ENCODE measurements at regions not wholly inside any gene's neighbourhood (a gene's known extent, or its start where the extent isn't known, plus 50 kb on each side); places are given as distances from the start of the nearest gene placed in this dataset.

GRCh38 chr2:8061219-8061618 is 620.6 kb upstream of the ID2 start:
- Histone ChIP-seq H2BK5ac (ENCODE audit: low read depth, low read length, poor library complexity, severe bottlenecking) (no peak overlapping the region), H2BK15ac (ENCODE audit: low read depth, poor library complexity, severe bottlenecking) (no peak overlapping the region), H2BK12ac (ENCODE audit: low read length in 2 of 2) (no peak overlapping the region), H3K4me2 (ENCODE audit: low read length, poor library complexity, severe bottlenecking) (no peak overlapping the region), H2AK5ac (ENCODE audit: low read length, severe bottlenecking) (no peak overlapping the region), H3K36me3 (ENCODE audit: control insufficient read depth in 1 of 2, insufficient read depth in 2 of 2, low read depth in 1 of 2, low read length in 2 of 2) (no peaks in the 10 kb centered on the region), H3K27me3 (ENCODE audit: control insufficient read depth in 1 of 2, insufficient read depth in 1 of 2, low read length in 2 of 2) (no peaks in the 10 kb centered on the region), H3K18ac (ENCODE audit: low read depth in 1 of 2, low read length in 2 of 2) (no peak overlapping the region), H3K14ac (ENCODE audit: low read length in 2 of 2) (no peak overlapping the region), H2BK120ac (ENCODE audit: low read depth, low read length) (no peak overlapping the region), H4K91ac (ENCODE audit: low read length) (no peak overlapping the region), H3K4ac (ENCODE audit: low read depth in 1 of 2, low read length in 2 of 2) (no peak overlapping the region), H3K9ac (ENCODE audit: low read length) (no peak overlapping the region), H3K23ac (ENCODE audit: low read length in 2 of 2) (no peak overlapping the region), H3K4me3 (ENCODE audit: insufficient read depth in 1 of 2, low read depth in 1 of 2, low read length in 2 of 2) (no peak overlapping the region), H3K27ac (ENCODE audit: low read length, poor library complexity, severe bottlenecking) (no peak overlapping the region), H2AFZ (ENCODE audit: low read depth, low read length) (no peak overlapping the region), H4K8ac (ENCODE audit: low read length) (no peak overlapping the region), H3K9me3 (ENCODE audit: control insufficient read depth, low read length) (peaks cover 10% of the 10 kb centered on the region), H3K4me1 (ENCODE audit: control insufficient read depth, insufficient read depth, low read depth, low read length) (no peaks in the 10 kb centered on the region), H3K79me1 (replicated peaks; ENCODE audit: low read length, poor library complexity, severe bottlenecking) (no peaks in the 10 kb centered on the region)
- WGBS, result 81% methylated on average over 9 of the region's 9 CpGs
- DNase-seq, result no peak

GRCh38 chr2:8064603-8065002 is 617.3 kb upstream of the ID2 start:
- no peak overlapping the region for H2AFZ ChIP-seq (ENCODE audit: low read depth, low read length)
- no peak for DNase-seq
- no peaks in the 10 kb centered on the region for H3K4me1 ChIP-seq (ENCODE audit: control insufficient read depth, insufficient read depth, low read depth, low read length)
- H3K36me3 ChIP-seq (ENCODE audit: control insufficient read depth in 1 of 2, insufficient read depth in 2 of 2, low read depth in 1 of 2, low read length in 2 of 2), result no peaks in the 10 kb centered on the region
- no peak overlapping the region for H2AK5ac ChIP-seq (ENCODE audit: low read length, severe bottlenecking)
- 96% methylated on average over 5 of the region's 5 CpGs for WGBS
- no peak overlapping the region for H3K27ac ChIP-seq (ENCODE audit: low read length, poor library complexity, severe bottlenecking)
- no peaks in the 10 kb centered on the region for H3K27me3 ChIP-seq (ENCODE audit: control insufficient read depth in 1 of 2, insufficient read depth in 1 of 2, low read length in 2 of 2)
- H4K8ac ChIP-seq (ENCODE audit: low read length), result no peak overlapping the region
- H3K14ac ChIP-seq (ENCODE audit: low read length in 2 of 2), result no peak overlapping the region
- no peak overlapping the region for H4K91ac ChIP-seq (ENCODE audit: low read length)
- H2BK12ac ChIP-seq (ENCODE audit: low read length in 2 of 2), result no peak overlapping the region
- no peak overlapping the region for H2BK120ac ChIP-seq (ENCODE audit: low read depth, low read length)
- H3K4ac ChIP-seq (ENCODE audit: low read depth in 1 of 2, low read length in 2 of 2), result no peak overlapping the region
- no peaks in the 10 kb centered on the region for H3K79me1 ChIP-seq (replicated peaks; ENCODE audit: low read length, poor library complexity, severe bottlenecking)
- no peak overlapping the region for H3K4me3 ChIP-seq (ENCODE audit: insufficient read depth in 1 of 2, low read depth in 1 of 2, low read length in 2 of 2)
- no peaks in the 10 kb centered on the region for H3K9me3 ChIP-seq (ENCODE audit: control insufficient read depth, low read length)
- H2BK5ac ChIP-seq (ENCODE audit: low read depth, low read length, poor library complexity, severe bottlenecking), result no peak overlapping the region
- no peak overlapping the region for H3K18ac ChIP-seq (ENCODE audit: low read depth in 1 of 2, low read length in 2 of 2)
- H2BK15ac ChIP-seq (ENCODE audit: low read depth, poor library complexity, severe bottlenecking), result no peak overlapping the region
- no peak overlapping the region for H3K9ac ChIP-seq (ENCODE audit: low read length)
- no peak overlapping the region for H3K23ac ChIP-seq (ENCODE audit: low read length in 2 of 2)
- no peak overlapping the region for H3K4me2 ChIP-seq (ENCODE audit: low read length, poor library complexity, severe bottlenecking)

- Histone ChIP-seq H2AFZ (ENCODE audit: low read depth, low read length) (no peak overlapping the region), H4K8ac (ENCODE audit: low read length) (no peak overlapping the region), H3K14ac (ENCODE audit: low read length in 2 of 2) (no peak overlapping the region), H2BK5ac (ENCODE audit: low read depth, low read length, poor library complexity, severe bottlenecking) (no peak overlapping the region), H3K79me1 (replicated peaks; ENCODE audit: low read length, poor library complexity, severe bottlenecking) (no peaks in the 10 kb centered on the region), H3K27me3 (ENCODE audit: control insufficient read depth in 1 of 2, insufficient read depth in 1 of 2, low read length in 2 of 2) (no peaks in the 10 kb centered on the region), H3K36me3 (ENCODE audit: control insufficient read depth in 1 of 2, insufficient read depth in 2 of 2, low read depth in 1 of 2, low read length in 2 of 2) (no peaks in the 10 kb centered on the region), H3K4me1 (ENCODE audit: control insufficient read depth, insufficient read depth, low read depth, low read length) (no peaks in the 10 kb centered on the region), H3K9me3 (ENCODE audit: control insufficient read depth, low read length) (no peaks in the 10 kb centered on the region), H3K4ac (ENCODE audit: low read depth in 1 of 2, low read length in 2 of 2) (no peak overlapping the region), H3K18ac (ENCODE audit: low read depth in 1 of 2, low read length in 2 of 2) (no peak overlapping the region), H3K9ac (ENCODE audit: low read length) (no peak overlapping the region), H2BK120ac (ENCODE audit: low read depth, low read length) (no peak overlapping the region), H2AK5ac (ENCODE audit: low read length, severe bottlenecking) (no peak overlapping the region), H2BK12ac (ENCODE audit: low read length in 2 of 2) (no peak overlapping the region), H3K4me3 (ENCODE audit: insufficient read depth in 1 of 2, low read depth in 1 of 2, low read length in 2 of 2) (no peak overlapping the region), H2BK15ac (ENCODE audit: low read depth, poor library complexity, severe bottlenecking) (no peak overlapping the region), H4K91ac (ENCODE audit: low read length) (no peak overlapping the region), H3K4me2 (ENCODE audit: low read length, poor library complexity, severe bottlenecking) (no peak overlapping the region), H3K27ac (ENCODE audit: low read length, poor library complexity, severe bottlenecking) (no peak overlapping the region), H3K23ac (ENCODE audit: low read length in 2 of 2) (no peak overlapping the region)
- DNase-seq, result no peak
- WGBS, result no CpG with 5 or more reads among the region's 1 CpG
These were observed 616.7 kb upstream of the ID2 start for GRCh38 chr2:8065191-8065590.

GRCh38 chr2:8067784-8068336 is 614.0 kb upstream of the ID2 start:
- Histone ChIP-seq H2AFZ (ENCODE audit: low read depth, low read length) (no peak overlapping the region), H3K9me3 (ENCODE audit: control insufficient read depth, low read length) (no peaks in the 10 kb centered on the region), H3K36me3 (ENCODE audit: control insufficient read depth in 1 of 2, insufficient read depth in 2 of 2, low read depth in 1 of 2, low read length in 2 of 2) (no peaks in the 10 kb centered on the region), H2AK5ac (ENCODE audit: low read length, severe bottlenecking) (no peak overlapping the region), H2BK12ac (ENCODE audit: low read length in 2 of 2) (no peak overlapping the region), H2BK15ac (ENCODE audit: low read depth, poor library complexity, severe bottlenecking) (no peak overlapping the region), H3K27ac (ENCODE audit: low read length, poor library complexity, severe bottlenecking) (no peak overlapping the region), H3K4me2 (ENCODE audit: low read length, poor library complexity, severe bottlenecking) (no peak overlapping the region), H4K8ac (ENCODE audit: low read length) (no peak overlapping the region), H3K9ac (ENCODE audit: low read length) (no peak overlapping the region), H3K14ac (ENCODE audit: low read length in 2 of 2) (no peak overlapping the region), H3K79me1 (replicated peaks; ENCODE audit: low read length, poor library complexity, severe bottlenecking) (no peaks in the 10 kb centered on the region), H2BK5ac (ENCODE audit: low read depth, low read length, poor library complexity, severe bottlenecking) (no peak overlapping the region), H3K23ac (ENCODE audit: low read length in 2 of 2) (no peak overlapping the region), H3K27me3 (ENCODE audit: control insufficient read depth in 1 of 2, insufficient read depth in 1 of 2, low read length in 2 of 2) (no peaks in the 10 kb centered on the region), H2BK120ac (ENCODE audit: low read depth, low read length) (no peak overlapping the region), H3K4me3 (ENCODE audit: insufficient read depth in 1 of 2, low read depth in 1 of 2, low read length in 2 of 2) (no peak overlapping the region), H3K4ac (ENCODE audit: low read depth in 1 of 2, low read length in 2 of 2) (no peak overlapping the region), H3K4me1 (ENCODE audit: control insufficient read depth, insufficient read depth, low read depth, low read length) (no peaks in the 10 kb centered on the region), H3K18ac (ENCODE audit: low read depth in 1 of 2, low read length in 2 of 2) (no peak overlapping the region), H4K91ac (ENCODE audit: low read length) (no peak overlapping the region)
- DNase-seq, result no peak
- 86% methylated on average over 15 of the region's 15 CpGs for WGBS

Measured in mesenchymal stem cell (in vitro differentiated cells and primary cell).